ENCODE measurements at regions not wholly inside any gene's neighbourhood (a gene's known extent, or its start where the extent isn't known, plus 50 kb on each side); places are given as distances from the start of the nearest gene placed in this dataset.

- peaks cover 16% of the 10 kb centered on the region for H3K9me3 ChIP-seq (ENCODE audit: control insufficient read depth, low read length)
- Mint-ChIP-seq H3K9me3 (peaks cover 19% of the 10 kb centered on the region), H3K4me3 (no peak overlapping the region), H3K36me3 (ENCODE audit: low read depth) (no peaks in the 10 kb centered on the region), H3K27ac (no peak overlapping the region), H3K4me1 (peaks cover 10% of the 10 kb centered on the region), H3K27me3 (ENCODE audit: insufficient read depth) (no peaks in the 10 kb centered on the region)
- TF ChIP-seq, protein P1, sequence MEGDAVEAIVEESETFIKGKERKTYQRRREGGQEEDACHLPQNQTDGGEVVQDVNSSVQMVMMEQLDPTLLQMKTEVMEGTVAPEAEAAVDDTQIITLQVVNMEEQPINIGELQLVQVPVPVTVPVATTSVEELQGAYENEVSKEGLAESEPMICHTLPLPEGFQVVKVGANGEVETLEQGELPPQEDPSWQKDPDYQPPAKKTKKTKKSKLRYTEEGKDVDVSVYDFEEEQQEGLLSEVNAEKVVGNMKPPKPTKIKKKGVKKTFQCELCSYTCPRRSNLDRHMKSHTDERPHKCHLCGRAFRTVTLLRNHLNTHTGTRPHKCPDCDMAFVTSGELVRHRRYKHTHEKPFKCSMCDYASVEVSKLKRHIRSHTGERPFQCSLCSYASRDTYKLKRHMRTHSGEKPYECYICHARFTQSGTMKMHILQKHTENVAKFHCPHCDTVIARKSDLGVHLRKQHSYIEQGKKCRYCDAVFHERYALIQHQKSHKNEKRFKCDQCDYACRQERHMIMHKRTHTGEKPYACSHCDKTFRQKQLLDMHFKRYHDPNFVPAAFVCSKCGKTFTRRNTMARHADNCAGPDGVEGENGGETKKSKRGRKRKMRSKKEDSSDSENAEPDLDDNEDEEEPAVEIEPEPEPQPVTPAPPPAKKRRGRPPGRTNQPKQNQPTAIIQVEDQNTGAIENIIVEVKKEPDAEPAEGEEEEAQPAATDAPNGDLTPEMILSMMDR (conservative IDR thresholded peaks at IDR 0.05) = no peak
- no peak overlapping the region for H3K27ac ChIP-seq (ENCODE audit: low read depth, low read length)
- no peaks in the 10 kb centered on the region for H3K4me1 ChIP-seq (ENCODE audit: control insufficient read depth, insufficient read depth, low read length)
- no peaks in the 10 kb centered on the region for H3K36me3 ChIP-seq (ENCODE audit: control insufficient read depth, insufficient read depth, low read length)
- no peak overlapping the region for H3K4me3 ChIP-seq (ENCODE audit: low read length)
- no peak overlapping the region for H3K9ac ChIP-seq (ENCODE audit: extremely low read depth, low read length, poor library complexity, severe bottlenecking)
- no peaks in the 10 kb centered on the region for H3K27me3 ChIP-seq (ENCODE audit: control insufficient read depth, insufficient read depth, low read length, poor library complexity, severe bottlenecking)
- WGBS, 2 experiments (ENCODE audit: insufficient coverage in 1 of 2, insufficient read length in 1 of 2) = 80 to 91% methylated on average over 1 to 2 of the region's 2 CpGs
- DNase-seq = no peak
Observed at GRCh38 chr5:96180684-96181435, 219.2 kb upstream of the ELL2 start.

GRCh38 chr5:96177303-96177869 lies 215.7 kb upstream of the ELL2 start:
- TF ChIP-seq, protein P1 (conservative IDR thresholded peaks at IDR 0.05) = no peak
- H3K9ac ChIP-seq (ENCODE audit: extremely low read depth, low read length, poor library complexity, severe bottlenecking) = no peak overlapping the region
- no peaks in the 10 kb centered on the region for H3K9me3 Mint-ChIP-seq
- no peaks in the 10 kb centered on the region for H3K27me3 ChIP-seq (ENCODE audit: control insufficient read depth, insufficient read depth, low read length, poor library complexity, severe bottlenecking)
- H3K4me3 Mint-ChIP-seq = no peak overlapping the region
- H3K4me1 Mint-ChIP-seq = peaks cover 18% of the 10 kb centered on the region
- no peaks in the 10 kb centered on the region for H3K36me3 ChIP-seq (ENCODE audit: control insufficient read depth, insufficient read depth, low read length)
- DNase-seq = no peak
- WGBS, 2 experiments (ENCODE audit: insufficient coverage in 1 of 2, insufficient read length in 1 of 2) = 92 to 97% methylated on average over 5 of the region's 5 CpGs
- H3K9me3 ChIP-seq (ENCODE audit: control insufficient read depth, low read length) = no peaks in the 10 kb centered on the region
- no peak overlapping the region for H3K27ac Mint-ChIP-seq
- H3K36me3 Mint-ChIP-seq (ENCODE audit: low read depth) = no peaks in the 10 kb centered on the region
- no peak overlapping the region for H3K27ac ChIP-seq (ENCODE audit: low read depth, low read length)
- no peaks in the 10 kb centered on the region for H3K27me3 Mint-ChIP-seq (ENCODE audit: insufficient read depth)
- H3K4me1 ChIP-seq (ENCODE audit: control insufficient read depth, insufficient read depth, low read length) = peaks cover 2% of the 10 kb centered on the region
- no peak overlapping the region for H3K4me3 ChIP-seq (ENCODE audit: low read length)

DNA sequence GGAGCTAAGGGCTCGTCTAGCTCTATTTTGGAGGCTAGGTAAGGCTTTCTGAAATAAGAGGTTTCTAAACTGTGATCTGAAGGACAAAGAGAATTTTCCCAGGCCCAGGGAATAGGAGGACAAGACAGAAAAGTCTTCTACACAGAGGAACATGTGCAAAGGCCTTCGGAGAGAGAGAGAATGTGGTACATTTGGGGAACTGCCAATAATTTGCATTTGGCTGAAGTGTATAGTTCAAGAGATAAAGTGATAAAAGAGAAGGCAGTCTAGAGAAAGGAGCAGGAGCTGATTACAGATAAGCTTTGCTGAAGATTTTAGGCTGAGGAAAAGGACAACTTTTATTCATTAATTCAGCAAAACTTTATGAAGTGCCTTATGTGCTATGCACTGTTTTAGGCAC lies 214.4 kb upstream of the ELL2 start:
- peaks cover 3% of the 10 kb centered on the region for H3K4me1 ChIP-seq (ENCODE audit: control insufficient read depth, insufficient read depth, low read length)

More for the DNA sequence above, 214.4 kb upstream of the ELL2 start:
- Histone ChIP-seq H3K27me3 (ENCODE audit: control insufficient read depth, insufficient read depth, low read length, poor library complexity, severe bottlenecking) (no peaks in the 10 kb centered on the region), H3K27ac (ENCODE audit: low read depth, low read length) (no peak overlapping the region), H3K9me3 (ENCODE audit: control insufficient read depth, low read length) (no peaks in the 10 kb centered on the region), H3K4me3 (ENCODE audit: low read length) (no peak overlapping the region), H3K9ac (ENCODE audit: extremely low read depth, low read length, poor library complexity, severe bottlenecking) (no peak overlapping the region), H3K36me3 (ENCODE audit: control insufficient read depth, insufficient read depth, low read length) (no peaks in the 10 kb centered on the region)
- TF ChIP-seq, protein P1 (conservative IDR thresholded peaks at IDR 0.05) = no peak
- Mint-ChIP-seq H3K36me3 (ENCODE audit: low read depth) (no peaks in the 10 kb centered on the region), H3K4me3 (no peak overlapping the region), H3K27me3 (ENCODE audit: insufficient read depth) (no peaks in the 10 kb centered on the region), H3K4me1 (peaks cover 18% of the 10 kb centered on the region), H3K9me3 (no peaks in the 10 kb centered on the region), H3K27ac (no peak overlapping the region)
- 86 to 100% methylated on average over 2 of the region's 2 CpGs for WGBS, 2 experiments (ENCODE audit: insufficient coverage in 1 of 2, insufficient read length in 1 of 2)
- no peak for DNase-seq
